ENCODE measurements at regions not wholly inside any gene's neighbourhood (a gene's known extent, or its start where the extent isn't known, plus 50 kb on each side); places are given as distances from the start of the nearest gene placed in this dataset.

DNA sequence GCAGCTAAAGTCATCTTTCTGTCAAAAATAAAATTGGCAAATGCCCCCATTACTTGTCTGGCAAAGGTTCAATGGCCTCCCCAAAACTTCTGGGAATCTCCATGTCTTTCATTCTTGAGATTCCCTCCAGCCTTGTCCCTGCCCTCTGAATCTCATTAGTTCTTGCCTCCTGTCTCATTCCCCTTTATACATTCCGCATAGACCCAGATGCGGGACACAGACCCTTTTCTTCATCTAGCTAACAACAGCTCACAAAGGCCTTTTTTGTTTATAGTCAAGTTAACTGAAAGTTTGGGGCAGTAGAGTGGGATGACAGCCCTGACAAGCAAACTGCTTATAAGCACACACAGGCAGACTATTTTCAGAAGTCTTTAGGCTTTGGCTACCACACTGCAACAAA is 306.1 kb upstream of the FAM241A start:
- no peak for TF ChIP-seq TAF1 (IDR thresholded peaks at IDR 0.05; ENCODE audit: low read depth)
- TF ChIP-seq TCF12 (IDR thresholded peaks at IDR 0.05; ENCODE audit: low read depth) = no peak
- TF ChIP-seq CEBPB (IDR thresholded peaks at IDR 0.05) = no peak
- TF ChIP-seq, protein P1, sequence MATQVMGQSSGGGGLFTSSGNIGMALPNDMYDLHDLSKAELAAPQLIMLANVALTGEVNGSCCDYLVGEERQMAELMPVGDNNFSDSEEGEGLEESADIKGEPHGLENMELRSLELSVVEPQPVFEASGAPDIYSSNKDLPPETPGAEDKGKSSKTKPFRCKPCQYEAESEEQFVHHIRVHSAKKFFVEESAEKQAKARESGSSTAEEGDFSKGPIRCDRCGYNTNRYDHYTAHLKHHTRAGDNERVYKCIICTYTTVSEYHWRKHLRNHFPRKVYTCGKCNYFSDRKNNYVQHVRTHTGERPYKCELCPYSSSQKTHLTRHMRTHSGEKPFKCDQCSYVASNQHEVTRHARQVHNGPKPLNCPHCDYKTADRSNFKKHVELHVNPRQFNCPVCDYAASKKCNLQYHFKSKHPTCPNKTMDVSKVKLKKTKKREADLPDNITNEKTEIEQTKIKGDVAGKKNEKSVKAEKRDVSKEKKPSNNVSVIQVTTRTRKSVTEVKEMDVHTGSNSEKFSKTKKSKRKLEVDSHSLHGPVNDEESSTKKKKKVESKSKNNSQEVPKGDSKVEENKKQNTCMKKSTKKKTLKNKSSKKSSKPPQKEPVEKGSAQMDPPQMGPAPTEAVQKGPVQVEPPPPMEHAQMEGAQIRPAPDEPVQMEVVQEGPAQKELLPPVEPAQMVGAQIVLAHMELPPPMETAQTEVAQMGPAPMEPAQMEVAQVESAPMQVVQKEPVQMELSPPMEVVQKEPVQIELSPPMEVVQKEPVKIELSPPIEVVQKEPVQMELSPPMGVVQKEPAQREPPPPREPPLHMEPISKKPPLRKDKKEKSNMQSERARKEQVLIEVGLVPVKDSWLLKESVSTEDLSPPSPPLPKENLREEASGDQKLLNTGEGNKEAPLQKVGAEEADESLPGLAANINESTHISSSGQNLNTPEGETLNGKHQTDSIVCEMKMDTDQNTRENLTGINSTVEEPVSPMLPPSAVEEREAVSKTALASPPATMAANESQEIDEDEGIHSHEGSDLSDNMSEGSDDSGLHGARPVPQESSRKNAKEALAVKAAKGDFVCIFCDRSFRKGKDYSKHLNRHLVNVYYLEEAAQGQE (IDR thresholded peaks at IDR 0.05; ENCODE audit: low read depth) = no peak
- no peak for TF ChIP-seq NFIC (IDR thresholded peaks at IDR 0.05)
- TF ChIP-seq EP300 (IDR thresholded peaks at IDR 0.05; ENCODE audit: borderline replicate concordance) = no peak
- TF ChIP-seq USF1 (IDR thresholded peaks at IDR 0.05) = no peak
- TF ChIP-seq CREB1 (IDR thresholded peaks at IDR 0.05; ENCODE audit: low read depth) = no peak
- no peak for TF ChIP-seq YY1 (IDR thresholded peaks at IDR 0.05; ENCODE audit: low read depth)
- no peak for TF ChIP-seq RAD21 (IDR thresholded peaks at IDR 0.05; ENCODE audit: low read depth)
- TF ChIP-seq EGR1 (IDR thresholded peaks at IDR 0.05) = no peak
- no peak for TF ChIP-seq FOXM1 (IDR thresholded peaks at IDR 0.05; ENCODE audit: borderline replicate concordance, low read depth)

All from Ishikawa (cell line).